ENCODE measurements at regions not wholly inside any gene's neighbourhood (a gene's known extent, or its start where the extent isn't known, plus 50 kb on each side); places are given as distances from the start of the nearest gene placed in this dataset.

- TF ChIP-seq POLR2A (IDR thresholded peaks at IDR 0.05) (no peak), CTCF (IDR thresholded peaks at IDR 0.05) (no peak)
Measured at GRCh38 chr6:82624251-82624650, 260.6 kb downstream of the TPBG start.
